Activated CD8-positive, alpha-beta memory T cell treated with anti-CD3 and anti-CD28 coated beads for 48 hours (primary cell): ENCODE measurements at regions not wholly inside any gene's neighbourhood (a gene's known extent, or its start where the extent isn't known, plus 50 kb on each side); places are given as distances from the start of the nearest gene placed in this dataset.
"Not testable (repeated sequence)": the region's sequence is repeated elsewhere in the genome, so short reads cannot be mapped to it uniquely, and the experiment has no call there.

ENCODE experiments used
- DNase-seq, 3 experiments: peaks; one replicate each; pipeline ENCODE4 v3.0.0-alpha.2; 2020; ENCODE audit warnings: low read depth in 2 of 3, low spot score in 2 of 3

DNA sequence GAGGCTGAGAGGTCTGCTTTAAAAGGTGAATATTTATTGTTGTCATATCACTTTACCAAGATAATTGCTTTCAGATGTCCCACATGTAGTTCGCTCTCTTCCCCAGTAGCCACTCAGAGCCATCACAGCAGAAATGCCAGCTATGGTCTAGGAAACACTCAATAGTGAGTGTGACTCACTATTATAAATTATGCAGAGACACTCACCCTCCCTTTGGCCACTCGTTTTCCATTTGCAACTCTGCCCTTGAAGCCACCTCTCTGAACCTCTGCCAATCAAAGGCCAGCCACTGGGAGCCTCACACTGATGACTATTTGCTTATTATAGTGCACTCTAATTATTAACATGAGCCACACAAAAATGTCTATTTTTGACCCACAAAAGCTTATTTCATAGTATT, 328.1 kb upstream of the ATP10A start:
- no peak for DNase-seq

- DNase-seq = not testable (repeated sequence)
Measured at GRCh38 chr15:26186138-26186537, 323.0 kb upstream of the ATP10A start.

DNA sequence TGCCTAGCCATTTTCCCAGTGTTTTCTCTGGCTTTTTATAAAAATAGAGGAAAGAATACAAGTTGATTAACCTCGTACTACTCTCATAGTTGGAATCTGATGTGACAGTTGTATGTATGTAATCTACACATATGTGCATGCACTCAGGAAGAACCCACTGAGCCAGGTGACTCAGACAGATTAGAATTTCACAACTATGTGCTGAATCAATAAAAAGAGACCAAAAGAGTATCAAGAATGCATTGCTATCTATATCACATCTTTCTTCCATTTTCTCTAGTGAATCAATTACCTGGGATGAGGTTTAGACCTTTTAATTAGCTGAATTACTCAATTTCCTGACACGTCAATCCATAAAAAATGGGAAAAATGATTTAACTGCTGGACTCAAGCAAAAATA, 319.3 kb upstream of the ATP10A start:
- DNase-seq = no peak

DNA sequence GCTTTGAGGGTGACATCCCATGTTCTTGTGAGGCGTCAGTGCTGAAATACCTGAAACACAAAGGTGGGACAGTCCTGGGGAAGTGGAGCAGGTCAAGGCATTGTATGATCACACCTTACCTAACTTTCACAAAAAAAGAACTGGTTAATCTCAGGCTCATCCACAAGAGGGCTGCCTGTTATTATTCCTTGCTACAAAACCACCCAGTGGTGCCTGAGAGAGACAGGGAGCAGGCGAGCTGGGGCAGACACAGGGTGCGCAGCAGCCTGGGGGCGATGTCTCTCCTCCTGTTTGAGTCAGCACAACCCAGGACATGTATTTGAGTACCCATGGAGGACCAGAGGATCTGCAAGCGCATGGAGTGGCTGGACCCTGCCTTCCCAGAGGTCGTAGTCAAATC, 316.8 kb upstream of the ATP10A start:
- no peak for DNase-seq

DNA sequence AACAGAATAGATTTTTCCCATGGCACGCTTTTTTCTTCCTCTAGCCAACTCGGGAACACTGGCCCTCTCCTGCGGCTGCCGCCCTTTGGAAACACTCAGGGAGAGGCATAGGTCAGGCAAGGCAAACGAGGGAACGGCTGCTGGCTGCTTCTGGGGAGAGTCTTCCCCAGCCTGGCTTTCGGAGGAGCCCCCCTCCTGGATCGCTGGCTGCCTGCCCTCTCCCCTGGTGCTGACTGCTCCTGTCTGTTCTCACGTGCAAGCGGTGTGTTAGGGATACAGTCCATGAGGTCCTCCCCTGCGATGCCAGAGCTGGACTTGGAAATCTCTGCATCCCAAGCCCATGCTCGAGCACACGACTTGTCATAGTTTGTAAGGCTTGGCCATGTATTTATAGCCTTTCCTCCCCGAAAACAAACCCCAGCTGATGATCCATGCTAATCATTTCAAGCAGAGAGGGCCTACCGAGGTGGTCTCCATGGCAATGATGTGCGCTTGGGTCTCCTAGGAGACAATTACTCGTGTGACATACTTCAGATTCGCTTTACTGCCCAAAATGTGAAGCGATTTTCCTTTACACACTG, 315.6 kb upstream of the ATP10A start:
- no peak for DNase-seq

- DNase-seq = no peak
Measured at GRCh38 chr15:26177816-26178215, 314.7 kb upstream of the ATP10A start.

GRCh38 chr15:26176831-26177230, 313.7 kb upstream of the ATP10A start:
- no peak for DNase-seq

- no peak for DNase-seq
Measured at GRCh38 chr15:26171266-26171665, 308.1 kb upstream of the ATP10A start.

GRCh38 chr15:26166429-26166828, 303.3 kb upstream of the ATP10A start:
- no peak for DNase-seq

- DNase-seq = no peak
Measured at GRCh38 chr15:26165546-26165945, 302.4 kb upstream of the ATP10A start.

DNA sequence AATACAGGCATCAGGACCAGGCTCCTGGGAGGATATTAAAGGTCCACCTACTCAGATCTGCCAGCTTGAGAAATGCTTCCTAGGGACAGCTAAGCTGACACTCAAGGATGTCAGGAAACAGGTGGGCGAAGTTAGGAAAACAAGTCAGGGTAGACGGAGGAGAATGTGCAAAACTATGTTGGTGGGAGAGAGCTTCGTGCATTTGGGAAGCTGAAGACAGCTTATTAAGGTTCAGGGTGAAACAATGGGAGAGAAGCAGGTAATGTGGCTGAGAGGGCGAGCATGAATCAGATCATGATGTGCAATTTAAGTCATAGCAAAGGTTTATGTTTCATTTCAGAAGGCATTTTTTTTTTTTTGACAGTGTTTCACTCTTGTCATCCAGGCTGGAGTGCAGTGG, 297.2 kb upstream of the ATP10A start:
- no peak for DNase-seq

GRCh38 chr15:26158176-26158575, 295.0 kb upstream of the ATP10A start:
- DNase-seq = no peak

GRCh38 chr15:26157081-26157480, 294.0 kb upstream of the ATP10A start:
- no peak for DNase-seq

DNA sequence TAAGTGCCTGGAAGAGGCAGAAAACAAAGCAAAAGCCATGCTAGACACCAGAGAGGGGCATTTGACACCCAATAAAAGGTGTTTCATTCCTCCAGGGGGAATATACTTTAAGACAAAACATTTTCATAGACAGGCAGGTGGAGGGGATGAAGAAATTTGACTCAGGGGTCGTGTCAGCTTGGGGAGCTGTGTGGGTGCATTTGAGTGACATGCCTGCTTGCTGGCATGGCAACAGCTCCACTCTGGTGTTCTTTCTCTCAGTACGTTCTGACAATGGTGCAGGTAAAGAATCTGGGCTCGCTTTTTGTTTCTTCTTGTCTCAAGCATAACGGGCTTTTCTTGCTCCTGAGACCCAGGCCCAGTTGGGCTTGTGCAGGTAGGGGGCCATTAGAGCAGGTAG, 292.9 kb upstream of the ATP10A start:
- DNase-seq = no peak

GRCh38 chr15:26148156-26148860, 285.2 kb upstream of the ATP10A start:
- DNase-seq = no peak

DNA sequence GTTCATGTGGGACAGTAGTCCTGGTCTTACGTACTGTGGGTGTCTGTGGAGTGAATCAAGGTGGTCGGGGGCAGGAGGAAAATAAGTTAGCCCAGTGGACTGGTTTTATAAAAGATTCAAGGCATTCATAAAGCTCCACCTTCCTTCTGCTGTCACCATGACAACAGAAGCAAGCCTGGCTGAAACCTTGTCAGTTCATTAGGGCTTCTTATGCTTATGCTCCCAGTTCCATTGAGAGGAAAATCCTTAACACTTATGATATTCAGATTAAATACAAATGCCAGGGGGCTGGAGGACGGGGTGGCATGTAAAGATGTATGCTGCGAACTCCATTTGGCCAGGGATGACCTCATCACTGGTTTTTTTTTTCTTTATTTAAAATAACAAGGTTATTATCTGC, 283.1 kb upstream of the ATP10A start:
- no peak for DNase-seq

DNA sequence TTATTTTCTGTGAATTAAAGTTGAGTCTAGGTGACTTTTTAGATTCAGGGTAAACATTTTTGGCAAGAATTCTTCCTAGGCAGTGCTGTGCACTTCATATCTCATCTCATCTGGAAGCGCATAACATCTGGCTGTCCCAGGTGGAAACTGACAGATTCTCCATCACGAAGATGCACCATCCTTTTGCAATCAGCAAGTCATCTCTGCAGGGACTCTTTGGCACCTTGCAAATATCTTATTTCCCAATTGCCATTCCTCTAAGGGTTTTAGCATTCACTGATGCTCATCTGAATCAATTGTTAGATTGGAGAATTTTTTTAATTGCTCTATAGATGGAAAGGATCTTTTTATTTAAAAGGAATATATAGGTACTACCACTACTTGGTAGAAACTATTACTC, 282.7 kb upstream of the ATP10A start:
- no peak for DNase-seq

DNA sequence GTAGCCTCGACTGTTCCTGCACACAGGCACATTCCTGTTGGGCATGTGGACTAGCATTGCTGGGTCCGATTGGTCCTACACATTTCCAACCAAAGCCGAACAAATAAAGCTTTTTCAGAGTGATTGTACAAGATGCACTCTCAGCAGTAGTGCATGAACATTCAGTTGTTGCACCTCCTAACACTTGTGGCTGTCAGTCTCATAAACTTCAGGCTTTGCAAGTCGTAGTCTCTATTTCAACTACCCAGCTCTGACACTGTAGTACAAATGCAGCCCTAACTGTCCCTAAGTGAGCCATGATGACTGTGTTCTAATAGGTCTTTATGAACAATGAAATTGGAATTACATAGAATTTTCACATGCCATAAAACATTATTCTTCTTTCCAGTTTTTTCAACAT, 281.7 kb upstream of the ATP10A start:
- DNase-seq = no peak

- DNase-seq = no peak
Measured at GRCh38 chr15:26143221-26143620, 280.1 kb upstream of the ATP10A start.

GRCh38 chr15:26134812-26135211, 271.7 kb upstream of the ATP10A start:
- DNase-seq = no peak

DNA sequence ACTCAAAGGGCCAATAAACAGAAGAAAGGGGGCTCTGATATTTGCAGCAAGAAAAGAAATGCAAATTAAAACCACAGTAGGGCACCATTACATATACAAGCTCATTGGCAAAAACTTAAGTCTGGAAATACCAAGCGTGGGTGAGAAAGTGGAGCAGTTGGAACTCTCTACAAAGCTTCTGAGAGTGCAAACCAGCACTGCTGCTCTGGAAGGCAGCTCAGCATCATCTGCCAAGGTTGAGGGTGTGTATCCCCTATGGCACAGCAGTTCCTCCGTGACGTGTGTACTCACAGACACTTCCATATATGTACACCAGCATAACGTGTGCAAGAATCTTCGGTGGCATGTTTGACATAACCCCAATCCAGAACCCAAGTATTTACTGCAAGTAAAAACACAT, 271.0 kb upstream of the ATP10A start:
- no peak for DNase-seq

- DNase-seq = no peak
Measured at GRCh38 chr15:26132811-26133210, 269.7 kb upstream of the ATP10A start.

DNA sequence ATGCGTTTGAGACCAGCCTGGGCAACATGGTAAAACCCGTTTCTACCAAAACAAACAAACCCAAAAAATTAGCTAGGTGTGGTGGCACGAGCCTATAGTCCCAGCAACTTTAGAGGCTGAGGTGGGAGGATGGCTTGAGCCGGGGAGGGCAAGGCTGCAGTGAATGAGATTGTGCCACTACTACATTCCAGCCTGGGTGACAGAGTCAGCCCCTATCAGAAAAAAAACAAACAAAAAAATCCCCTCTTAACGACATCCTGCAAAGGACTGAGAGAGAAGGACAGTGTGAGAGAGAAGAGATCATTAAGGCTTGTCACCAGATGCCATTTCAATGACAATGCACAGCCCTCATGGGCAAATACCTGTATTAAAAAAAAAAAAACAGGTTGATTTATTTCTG, 266.7 kb upstream of the ATP10A start:
- no peak for DNase-seq
